NCI-H2081 (cell line): ENCODE measurements at regions not wholly inside any gene's neighbourhood (a gene's known extent, or its start where the extent isn't known, plus 50 kb on each side); places are given as distances from the start of the nearest gene placed in this dataset.

ENCODE experiments used
- DNase-seq, 2 experiments: peaks; one replicate each; lab custom pipeline; 2025; lab: John Stamatoyannopoulos, UW

DNA sequence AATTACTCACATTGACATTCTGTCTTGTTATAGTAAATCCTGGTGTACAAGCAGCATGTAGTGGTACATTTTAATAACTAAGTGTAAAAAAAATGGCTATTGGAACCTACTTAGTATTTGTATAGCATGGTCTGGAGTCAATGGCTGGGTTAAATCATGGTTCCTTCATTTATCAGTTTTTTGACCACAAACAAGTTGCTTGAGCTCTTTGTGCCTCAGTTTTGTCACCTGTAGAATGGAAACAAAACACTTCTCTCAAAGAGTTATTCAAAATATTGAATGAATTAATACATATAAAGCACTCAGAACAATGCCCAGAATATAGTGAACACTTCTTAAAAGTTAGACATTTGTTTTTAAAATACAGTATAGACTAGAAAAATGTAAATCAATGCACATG lies 93.2 kb upstream of the HS3ST5 start:
- DNase-seq: no peak

DNA sequence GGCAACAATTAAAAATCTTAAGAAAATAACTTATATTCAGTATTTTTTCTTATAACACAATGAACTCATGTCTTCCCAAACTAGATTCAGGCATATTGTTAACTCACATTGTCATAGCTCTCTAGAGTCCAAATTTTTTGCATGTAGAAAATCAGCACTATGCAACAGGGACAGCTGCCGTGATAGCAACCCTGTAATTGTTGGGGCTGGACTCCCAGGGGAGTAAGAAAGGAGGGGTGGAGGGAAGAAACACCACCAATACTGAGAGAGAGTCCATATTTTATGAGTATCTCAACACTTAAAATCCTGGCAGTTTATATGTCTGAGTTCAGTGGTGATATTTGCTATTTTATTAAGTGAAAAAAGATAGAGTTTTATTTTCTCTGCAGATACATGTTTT lies 89.6 kb upstream of the HS3ST5 start:
- no peak for DNase-seq

DNA sequence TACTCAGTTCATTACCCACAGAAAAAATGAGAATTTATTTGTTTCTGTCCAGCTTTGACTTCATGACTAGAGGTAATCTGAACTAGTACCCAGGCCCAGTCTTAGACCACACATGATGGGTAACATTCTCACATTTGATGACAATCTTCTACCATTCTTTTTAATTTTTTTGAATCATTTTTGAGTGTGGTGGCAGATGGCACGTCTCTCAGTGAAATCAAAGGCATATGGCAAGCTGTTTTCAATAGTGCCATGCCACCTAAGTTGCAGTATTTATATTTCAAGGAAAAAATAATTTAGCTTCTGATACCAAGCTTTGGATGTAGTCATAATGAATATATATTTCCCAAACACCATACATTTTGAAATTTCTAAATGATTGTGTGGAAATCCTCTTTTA lies 88.8 kb upstream of the HS3ST5 start:
- no peak for DNase-seq

DNA sequence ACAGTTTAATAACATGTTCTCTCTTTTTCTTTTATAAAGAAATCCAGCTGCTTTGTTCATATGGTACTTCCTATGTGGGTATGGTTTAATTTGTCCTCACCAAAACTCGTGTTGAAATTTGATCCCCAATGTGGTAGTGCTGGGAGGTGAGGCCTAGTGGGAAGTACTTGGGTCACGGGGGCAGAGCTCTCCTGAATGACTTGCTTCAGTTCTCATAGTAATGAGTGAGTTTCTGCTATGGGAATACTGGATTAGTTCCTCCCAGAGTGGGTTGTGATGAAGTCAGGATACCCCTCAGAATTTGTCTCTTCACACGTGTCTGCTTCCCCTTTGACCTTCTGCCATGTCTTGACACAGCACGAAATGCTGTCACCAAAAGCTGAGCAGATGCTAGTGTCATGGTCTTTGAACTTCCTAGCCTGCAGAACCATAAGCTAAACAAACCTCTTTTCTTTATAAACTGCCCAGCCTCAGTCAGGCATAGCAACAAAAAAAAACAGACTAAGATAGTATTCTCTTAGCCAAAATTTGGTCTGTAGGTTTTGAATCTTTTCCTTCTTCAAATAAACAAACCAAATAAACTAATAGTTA lies 87.8 kb upstream of the HS3ST5 start:
- no peak for DNase-seq

DNA sequence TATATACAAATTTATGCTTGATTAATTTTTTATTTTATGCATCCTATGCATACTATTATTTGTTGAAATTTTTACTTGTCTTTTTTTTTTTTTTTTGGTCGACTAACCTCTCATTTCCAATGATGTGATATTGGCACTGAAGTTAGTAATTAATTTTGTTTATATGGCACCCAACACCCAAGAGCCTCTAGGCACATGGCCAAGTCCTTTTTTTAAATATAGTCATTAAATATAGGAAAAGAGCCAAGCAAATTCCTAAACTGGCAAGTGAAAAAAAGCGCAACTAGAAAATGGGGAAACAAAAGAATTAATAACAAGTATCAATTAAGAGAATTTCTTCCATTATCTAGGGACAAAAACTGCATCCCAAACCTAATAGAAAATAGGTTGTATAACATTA lies 85.5 kb upstream of the HS3ST5 start:
- DNase-seq: peak in 1 of 2 experiments; percentile 42

DNA sequence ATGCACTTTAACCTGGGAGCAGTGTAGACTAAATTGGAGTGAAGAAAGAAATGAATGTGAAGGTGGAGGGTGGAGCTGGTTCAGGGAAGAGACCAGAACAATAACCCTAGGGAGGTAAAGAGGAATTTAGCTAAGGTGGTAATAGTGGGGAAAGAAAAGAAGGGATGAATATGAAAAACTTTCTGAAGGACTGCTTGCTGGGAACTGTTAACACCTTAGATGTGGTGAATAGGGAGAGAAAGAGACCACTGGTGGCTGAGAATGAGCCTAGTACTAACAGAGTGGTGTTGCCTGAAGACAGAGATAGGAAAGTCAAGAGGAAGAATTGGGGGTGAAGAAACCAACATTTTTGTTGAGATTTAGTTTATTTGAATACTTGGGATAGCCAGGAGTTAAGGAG lies 78.4 kb upstream of the HS3ST5 start:
- no peak for DNase-seq

DNA sequence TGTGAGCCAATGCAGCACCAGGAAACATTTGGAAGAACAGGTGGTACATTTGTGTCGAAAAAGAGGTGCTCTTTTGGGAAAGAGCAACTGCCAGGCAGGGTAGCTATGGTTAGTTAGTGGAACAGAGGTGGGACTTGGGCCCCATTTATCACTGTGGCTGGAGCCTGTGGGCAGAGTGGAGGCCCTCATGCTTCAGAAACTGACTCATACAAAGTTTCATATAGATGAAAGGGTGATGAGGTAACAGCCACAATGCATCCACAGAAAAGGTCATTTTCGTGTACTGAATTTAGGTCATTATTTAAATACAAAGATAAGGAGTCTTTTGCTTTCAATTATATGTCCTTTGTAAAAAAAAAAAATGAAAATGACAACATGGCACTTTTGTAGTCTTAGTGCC lies 76.4 kb upstream of the HS3ST5 start:
- DNase-seq: peak in 1 of 2 experiments; percentile 28

DNA sequence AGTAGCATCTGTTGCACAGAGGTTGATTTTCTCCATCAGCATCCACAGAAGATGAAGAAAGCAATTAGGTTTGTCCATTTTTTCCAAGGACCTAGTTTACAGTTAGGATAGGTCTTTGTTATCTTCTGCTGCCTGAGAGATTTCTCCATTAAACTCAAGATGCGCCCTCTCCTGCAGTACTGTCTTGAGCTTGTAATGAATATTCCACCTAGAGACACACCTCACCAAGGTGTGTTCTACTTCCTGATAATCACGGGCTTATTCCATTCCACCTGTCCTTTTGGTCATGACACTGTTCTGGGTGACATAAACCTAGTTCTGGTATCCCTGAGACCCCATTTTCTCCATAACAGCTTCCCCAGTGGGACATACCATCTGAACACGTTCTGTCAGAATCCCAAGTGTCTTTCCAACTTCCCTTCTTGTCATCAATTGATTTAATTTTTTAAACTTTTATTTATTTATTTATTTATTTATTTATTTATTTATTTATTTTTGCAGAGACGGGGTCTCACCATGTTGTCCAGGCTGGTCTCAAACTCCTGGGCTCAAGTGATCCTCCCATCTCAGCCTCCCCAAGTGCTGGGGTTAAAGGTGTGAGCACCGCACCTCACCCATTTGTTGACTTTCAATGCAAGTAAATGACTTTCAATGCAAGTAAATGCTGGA lies 75.6 kb upstream of the HS3ST5 start:
- DNase-seq: no peak

DNA sequence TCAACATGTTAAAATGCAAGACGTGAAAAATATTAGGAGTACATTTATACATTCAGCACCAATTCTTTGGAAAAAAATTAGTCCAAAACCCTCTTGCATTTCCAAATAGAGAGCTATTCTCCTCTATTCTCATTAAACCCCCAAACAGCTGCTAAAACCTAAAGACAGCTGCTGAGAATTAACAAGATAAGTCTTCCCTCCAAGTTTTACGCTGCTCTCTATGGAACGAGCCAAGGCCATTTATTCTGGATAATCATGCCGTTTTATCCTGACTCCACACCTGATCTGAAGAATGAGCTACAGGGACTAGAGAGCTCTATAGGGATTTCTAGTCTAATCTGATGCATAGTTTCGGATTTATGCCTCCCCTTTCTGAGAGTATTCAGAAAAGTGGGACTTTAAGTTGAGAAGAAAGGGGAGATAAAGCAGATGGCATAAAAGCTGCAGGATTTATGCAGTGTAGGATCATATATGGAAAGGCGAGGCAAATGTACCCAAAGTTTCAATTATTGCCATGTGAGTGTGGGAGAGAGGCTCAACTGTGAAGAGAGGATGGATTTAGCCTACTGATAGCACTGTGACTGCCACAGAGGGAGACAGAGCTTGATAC lies 64.7 kb upstream of the HS3ST5 start:
- DNase-seq: no peak

DNA sequence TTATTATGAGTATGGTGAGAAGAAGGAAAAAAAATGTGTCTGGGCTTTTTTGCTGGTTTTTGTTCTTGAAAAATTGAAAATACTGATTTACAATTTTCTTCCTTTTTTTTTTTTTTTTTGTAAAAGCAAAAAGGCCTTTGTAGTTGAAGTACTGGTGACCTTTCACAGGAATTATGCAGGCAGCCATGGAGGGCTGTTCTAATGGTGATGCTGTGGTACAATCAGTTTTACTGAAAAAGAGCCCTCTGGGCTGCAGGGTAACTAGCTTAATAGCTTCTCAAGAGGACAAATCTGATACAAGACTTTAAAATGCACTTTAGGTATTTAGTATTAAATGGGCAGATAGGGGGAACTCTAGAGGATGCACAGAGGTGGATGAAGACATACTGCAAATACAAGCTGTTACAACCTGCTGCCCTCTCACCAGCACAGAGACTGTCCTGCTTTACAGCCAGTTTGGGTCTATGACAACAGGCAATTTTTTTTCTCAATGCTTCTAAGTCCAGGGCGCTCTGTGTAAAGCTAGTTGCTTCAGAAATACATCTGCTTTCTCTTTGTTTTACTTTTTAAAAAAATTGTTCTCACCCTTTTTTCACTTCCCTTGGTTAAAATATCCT lies 61.6 kb upstream of the HS3ST5 start:
- no peak for DNase-seq

DNA sequence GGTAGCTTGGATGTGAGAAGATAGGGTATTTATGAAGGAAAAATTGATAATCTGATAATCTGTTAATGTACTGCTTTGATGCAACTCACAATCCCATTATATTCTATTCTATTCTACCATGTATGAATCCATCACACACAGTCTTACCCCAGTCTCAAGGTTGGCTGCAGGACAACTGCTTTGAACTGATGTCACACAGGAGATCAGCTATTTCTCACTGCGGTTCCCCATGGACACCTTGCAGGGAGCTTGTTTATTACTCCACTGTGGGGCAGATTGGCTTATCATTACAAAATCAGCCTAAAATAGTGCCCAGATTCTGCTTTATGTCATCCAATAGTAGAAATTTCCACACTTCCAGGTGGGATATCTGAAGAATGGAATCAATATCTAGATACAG lies 61.0 kb upstream of the HS3ST5 start:
- DNase-seq: no peak

DNA sequence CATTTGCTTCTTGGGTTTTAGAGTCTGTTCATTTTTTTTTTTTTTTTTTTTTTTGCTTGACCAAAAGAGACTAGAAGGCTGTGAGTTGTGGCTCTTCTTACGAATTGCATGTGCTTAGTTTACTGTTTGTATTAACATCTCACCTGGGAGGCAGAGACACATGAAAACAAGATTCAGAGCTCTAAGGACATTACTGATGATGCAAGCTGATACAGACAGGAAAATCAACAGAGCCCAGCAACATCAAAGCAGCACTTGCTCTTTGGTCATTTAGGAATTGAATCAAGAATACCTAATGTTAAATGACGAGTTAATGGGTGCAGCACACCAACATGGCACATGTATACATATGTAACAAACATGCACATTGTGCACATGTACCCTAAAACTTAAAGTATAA lies 55.7 kb upstream of the HS3ST5 start:
- DNase-seq: no peak
